Peyer's patch (tissue), 4 donors: ENCODE measurements at regions not wholly inside any gene's neighbourhood (a gene's known extent, or its start where the extent isn't known, plus 50 kb on each side); places are given as distances from the start of the nearest gene placed in this dataset.

ENCODE experiments used
- CTCF ChIP-seq, 6 experiments: fragments of 450-650 bp in 4 of 6; fragments of 200-600 bp in 2 of 6; sonication (generic) in 1 of 6; IDR thresholded peaks; one replicate each; pipeline ENCODE4 v1.5.1; 2017 to 2019; ENCODE audit warnings: antibody characterized with exemption in 6 of 6, mild to moderate bottlenecking in 3 of 6, moderate library complexity in 1 of 6
- POLR2A ChIP-seq, 2 donors: fragments of 450-650 bp; IDR thresholded peaks; one replicate each; pipeline ENCODE4 v1.5.1; 2017; ENCODE audit warnings: antibody characterized with exemption in 2 of 2, mild to moderate bottlenecking in 2 of 2, moderate library complexity in 2 of 2

- TF ChIP-seq POLR2A (IDR thresholded peaks at IDR 0.05) = no peak
- TF ChIP-seq CTCF (IDR thresholded peaks at IDR 0.05) = no peak
These were observed 808.0 kb upstream of the NR2F2 start for GRCh38 chr15:95522533-95522932.
